ENCODE measurements at regions not wholly inside any gene's neighbourhood (a gene's known extent, or its start where the extent isn't known, plus 50 kb on each side); places are given as distances from the start of the nearest gene placed in this dataset.

GRCh38 chr12:89264837-89265236, 87.5 kb downstream of the DUSP6 start:
- TF ChIP-seq, protein P1, sequence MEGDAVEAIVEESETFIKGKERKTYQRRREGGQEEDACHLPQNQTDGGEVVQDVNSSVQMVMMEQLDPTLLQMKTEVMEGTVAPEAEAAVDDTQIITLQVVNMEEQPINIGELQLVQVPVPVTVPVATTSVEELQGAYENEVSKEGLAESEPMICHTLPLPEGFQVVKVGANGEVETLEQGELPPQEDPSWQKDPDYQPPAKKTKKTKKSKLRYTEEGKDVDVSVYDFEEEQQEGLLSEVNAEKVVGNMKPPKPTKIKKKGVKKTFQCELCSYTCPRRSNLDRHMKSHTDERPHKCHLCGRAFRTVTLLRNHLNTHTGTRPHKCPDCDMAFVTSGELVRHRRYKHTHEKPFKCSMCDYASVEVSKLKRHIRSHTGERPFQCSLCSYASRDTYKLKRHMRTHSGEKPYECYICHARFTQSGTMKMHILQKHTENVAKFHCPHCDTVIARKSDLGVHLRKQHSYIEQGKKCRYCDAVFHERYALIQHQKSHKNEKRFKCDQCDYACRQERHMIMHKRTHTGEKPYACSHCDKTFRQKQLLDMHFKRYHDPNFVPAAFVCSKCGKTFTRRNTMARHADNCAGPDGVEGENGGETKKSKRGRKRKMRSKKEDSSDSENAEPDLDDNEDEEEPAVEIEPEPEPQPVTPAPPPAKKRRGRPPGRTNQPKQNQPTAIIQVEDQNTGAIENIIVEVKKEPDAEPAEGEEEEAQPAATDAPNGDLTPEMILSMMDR (IDR thresholded peaks at IDR 0.05; ENCODE audit: low read length, missing control alignments), result no peak
- no peak overlapping the region for H3K4me3 ChIP-seq (replicated peaks; ENCODE audit: low read depth, low read length)
- DNase-seq (ENCODE audit: low read depth), result no peak

DNA sequence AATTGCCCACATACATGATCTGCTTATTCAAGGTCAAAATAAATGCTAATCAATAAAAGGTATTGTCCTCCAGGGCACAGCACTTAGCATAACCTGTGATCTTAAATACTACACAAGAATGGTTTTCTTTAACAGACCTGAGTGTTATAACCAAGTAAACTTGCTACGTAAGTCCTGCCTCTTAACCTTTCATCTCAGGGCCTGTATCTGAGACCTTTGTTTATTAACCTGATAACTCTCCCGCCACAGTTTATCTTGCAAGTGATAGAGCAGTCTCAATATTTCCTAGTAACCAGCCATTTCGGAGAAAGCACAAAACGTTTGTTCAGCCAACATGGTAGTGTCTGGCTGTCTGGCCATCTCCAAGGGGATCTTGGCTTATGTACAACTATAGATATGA, 88.4 kb downstream of the DUSP6 start:
- no peak overlapping the region for H3K4me3 ChIP-seq (replicated peaks; ENCODE audit: low read depth, low read length)
- TF ChIP-seq, protein P1 (IDR thresholded peaks at IDR 0.05; ENCODE audit: low read length, missing control alignments), result no peak
- DNase-seq (ENCODE audit: low read depth), result no peak

- TF ChIP-seq, protein P1 (IDR thresholded peaks at IDR 0.05; ENCODE audit: low read length, missing control alignments), result no peak
- no peak overlapping the region for H3K4me3 ChIP-seq (replicated peaks; ENCODE audit: low read depth, low read length)
- no peak for DNase-seq (ENCODE audit: low read depth)
These were observed 89.3 kb downstream of the DUSP6 start for GRCh38 chr12:89262855-89263552.

- H3K4me3 ChIP-seq (replicated peaks; ENCODE audit: low read depth, low read length), result no peak overlapping the region
- no peak for DNase-seq (ENCODE audit: low read depth)
- TF ChIP-seq, protein P1 (IDR thresholded peaks at IDR 0.05; ENCODE audit: low read length, missing control alignments), result no peak
These were observed 90.3 kb downstream of the DUSP6 start for GRCh38 chr12:89261982-89262381.

DNA sequence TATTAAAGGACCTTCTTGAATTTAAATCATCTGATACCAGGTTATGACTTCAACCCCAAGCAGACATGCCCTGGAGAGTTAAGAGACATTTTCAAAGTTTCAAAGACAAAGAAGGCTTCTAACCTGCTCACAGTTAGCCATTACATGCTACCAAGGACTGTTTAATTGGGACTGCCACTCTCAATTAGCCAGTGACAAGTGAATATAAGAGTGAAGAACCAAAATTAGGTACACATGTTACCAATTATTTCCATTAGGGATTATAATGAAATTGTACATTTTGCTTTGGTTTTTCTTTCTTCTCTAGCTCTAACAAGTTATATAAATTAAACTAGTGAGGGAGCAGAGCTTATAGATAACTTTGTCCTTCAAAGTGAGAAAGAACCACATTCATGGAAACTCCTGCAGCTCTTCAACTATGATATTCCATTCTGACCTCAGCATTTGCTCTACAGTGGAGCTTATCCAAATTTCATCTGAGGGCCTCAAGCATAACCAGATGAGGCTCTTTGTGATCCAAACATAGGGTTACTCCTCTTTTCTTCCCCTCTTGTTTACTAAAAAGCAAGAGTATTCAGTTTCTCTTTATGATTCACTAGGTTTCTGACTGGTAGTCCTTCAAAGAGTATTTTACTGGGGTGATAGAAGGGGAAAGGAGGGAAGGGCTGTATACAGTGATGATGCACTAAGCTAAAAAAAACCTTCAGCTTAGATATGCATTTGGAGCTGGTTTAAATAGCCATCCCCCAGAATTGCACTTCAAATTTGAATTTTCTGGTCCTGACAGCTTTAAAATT, 91.3 kb downstream of the DUSP6 start:
- no peak for DNase-seq (ENCODE audit: low read depth)
- no peak overlapping the region for H3K4me3 ChIP-seq (replicated peaks; ENCODE audit: low read depth, low read length)
- TF ChIP-seq, protein P1 (IDR thresholded peaks at IDR 0.05; ENCODE audit: low read length, missing control alignments), result no peak

DNA sequence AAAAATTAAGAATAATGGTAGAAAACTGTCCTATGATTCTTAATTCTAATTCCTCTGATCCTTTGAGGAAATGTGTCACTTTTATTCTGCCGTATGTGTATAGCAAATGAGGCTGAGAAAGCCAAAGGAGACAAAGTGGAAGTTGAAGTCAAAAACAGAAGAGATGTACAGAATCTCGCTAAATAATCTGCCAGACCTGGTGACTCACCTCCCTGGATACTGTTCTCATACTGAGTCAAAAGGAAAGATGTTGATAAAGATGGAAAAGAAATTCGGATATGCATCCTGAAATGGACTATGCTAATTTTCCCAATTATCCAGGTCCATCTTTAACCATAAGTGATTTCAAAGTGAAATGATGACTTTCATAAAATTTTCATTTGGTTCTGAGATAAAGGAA, 92.5 kb downstream of the DUSP6 start:
- TF ChIP-seq, protein P1 (IDR thresholded peaks at IDR 0.05; ENCODE audit: low read length, missing control alignments), result no peak
- H3K4me3 ChIP-seq (replicated peaks; ENCODE audit: low read depth, low read length), result no peak overlapping the region
- DNase-seq (ENCODE audit: low read depth), result peak; percentile 27
